SKM-1 (cell line): ENCODE measurements at regions not wholly inside any gene's neighbourhood (a gene's known extent, or its start where the extent isn't known, plus 50 kb on each side); places are given as distances from the start of the nearest gene placed in this dataset.

ENCODE experiments used
- DNase-seq: peaks from one replicate; lab custom pipeline; 2025; ENCODE audit not compliant: unreplicated experiment; lab: John Stamatoyannopoulos, UW

DNA sequence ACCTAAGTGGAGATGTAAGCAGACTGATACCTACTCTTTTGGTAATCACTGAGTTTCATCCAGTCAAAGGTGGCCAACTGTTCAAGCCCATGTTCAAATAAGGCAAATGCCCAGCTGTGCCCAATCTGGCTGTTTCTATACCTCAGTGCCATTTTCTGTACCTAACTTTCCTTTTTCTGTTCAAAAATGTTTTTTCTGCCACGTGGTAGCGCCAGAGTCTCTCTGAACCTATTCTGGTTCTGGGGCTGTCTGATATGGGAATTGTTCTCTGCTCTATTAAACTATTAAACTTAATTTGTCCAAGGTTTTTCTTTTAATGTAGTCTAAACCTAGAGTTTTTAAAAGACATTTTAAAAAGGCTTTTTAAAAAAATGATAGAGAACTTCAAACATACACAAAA lies 391.2 kb downstream of the NOVA1 start:
- no peak for DNase-seq

DNA sequence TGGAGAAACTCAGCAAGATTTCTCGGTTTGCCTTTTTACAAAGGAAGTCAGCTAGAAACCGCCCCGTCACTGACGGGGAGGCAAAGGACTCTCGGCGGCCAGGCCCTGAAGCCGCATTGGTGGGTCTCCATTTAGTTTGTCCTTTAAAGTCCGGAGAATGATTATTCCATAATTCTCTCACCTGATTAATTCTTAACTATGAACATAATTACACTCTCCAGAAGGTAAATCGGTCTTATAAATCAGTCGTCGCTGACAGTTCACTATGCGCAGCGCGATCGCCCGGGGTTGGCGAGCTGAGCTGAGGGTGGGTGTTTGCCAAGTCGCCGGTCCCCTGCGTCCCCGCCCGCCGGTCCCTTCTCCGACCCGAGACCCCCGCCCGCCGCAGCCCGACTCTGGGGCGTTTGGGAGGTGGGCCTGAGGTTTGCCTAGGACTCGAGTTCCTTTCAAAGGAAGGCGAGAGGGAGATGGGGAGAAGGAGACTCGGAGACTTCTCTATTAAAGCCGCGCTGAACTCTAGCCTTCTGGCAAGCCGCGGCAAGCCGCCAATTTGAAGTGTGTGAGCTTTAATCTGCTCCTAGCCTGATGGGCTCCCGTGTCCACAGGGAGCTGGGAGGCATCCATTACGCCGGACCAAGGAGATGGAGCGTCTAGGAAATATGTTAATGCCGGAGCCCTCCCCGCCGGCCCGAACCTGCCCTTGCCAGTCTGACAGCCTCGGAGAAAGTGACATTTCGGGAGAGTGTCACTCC lies 392.9 kb downstream of the NOVA1 start:
- no peak for DNase-seq

DNA sequence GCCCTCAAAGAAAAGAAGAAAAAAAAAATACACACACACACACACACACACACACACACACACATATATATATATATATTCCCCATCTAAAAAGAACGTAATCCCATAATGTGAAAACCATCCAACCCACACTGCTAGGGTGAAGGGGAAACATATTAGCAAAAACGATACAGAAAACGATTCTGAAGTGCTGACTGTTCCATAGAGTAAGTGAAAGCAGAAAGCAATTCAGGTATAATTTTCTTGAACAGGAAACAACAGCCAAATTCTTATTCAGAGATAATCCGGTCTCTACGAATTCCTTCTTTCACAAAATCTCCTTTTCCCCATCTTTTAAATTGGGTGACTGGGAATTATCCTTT lies 393.5 kb downstream of the NOVA1 start:
- no peak for DNase-seq

DNA sequence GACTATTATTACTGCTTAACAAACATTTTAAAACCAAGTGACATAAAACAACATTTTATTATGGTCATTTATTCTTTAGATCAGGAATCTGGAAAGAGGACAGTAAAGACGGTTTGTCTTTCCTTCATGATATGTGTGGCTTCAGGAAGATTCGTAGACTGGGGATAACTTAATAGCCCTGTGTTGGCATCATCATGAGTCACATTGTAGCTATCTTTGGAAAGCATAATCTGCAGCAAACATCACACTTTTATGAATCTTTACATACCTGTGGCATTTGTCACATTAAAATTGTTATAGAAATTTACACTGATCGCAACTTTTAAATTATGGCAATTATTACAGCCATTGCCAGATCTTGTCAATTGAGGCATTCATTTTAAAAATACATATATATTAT lies 397.1 kb downstream of the NOVA1 start:
- DNase-seq: no peak

DNA sequence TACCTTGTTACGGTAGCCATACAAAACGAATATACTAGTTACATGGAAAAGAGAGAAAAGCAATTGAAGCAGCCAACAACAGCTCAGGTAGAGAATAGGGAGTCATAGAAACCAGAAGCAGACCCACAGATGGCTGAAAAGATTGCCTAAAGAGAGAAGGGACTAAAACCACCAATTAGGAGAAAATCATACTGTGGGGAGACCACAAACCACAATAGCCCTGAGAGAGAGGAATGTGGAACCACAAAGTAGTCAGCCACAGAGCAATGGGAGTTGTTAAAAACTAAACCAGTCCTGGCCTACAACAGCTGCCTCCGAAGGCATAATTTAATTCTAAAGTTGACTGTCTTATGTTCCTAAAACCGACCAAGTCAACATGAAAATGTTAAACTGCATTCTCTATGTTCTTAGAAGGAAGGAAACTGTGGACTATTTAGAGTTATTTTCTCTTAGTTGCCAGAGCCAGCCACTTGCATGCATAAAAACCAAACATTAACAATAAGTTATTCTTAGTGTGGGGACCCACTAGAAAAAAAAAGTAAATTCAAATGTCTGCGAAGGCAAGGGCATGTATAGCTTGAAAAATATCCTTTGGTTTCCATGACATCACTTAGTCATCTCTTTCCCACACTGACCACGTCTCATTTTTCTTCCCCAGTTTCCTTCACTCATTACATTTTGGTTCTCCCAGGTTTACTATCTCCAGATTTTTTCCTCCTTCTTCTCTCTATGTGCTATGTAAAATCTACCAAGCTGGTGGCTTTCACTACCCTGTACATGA lies 398.1 kb downstream of the NOVA1 start:
- no peak for DNase-seq

DNA sequence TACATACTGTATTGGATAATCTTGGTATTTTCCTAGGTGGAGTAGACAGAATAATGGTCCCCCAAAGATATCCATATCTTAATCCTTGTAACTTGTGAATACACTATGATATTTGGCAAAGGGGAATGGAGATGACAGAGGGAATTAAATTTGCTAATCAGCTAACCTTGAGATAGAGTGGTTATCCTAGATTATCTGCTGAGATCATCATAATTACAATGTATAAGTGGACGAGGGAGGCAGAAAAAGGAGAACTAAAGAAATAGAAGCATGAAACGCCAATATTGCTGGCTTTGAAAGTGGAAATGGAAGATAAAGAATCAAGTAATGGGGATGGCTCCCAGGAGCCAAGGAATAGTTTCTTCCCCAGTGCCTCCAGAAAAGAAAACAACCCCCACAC lies 398.7 kb downstream of the NOVA1 start:
- no peak for DNase-seq

DNA sequence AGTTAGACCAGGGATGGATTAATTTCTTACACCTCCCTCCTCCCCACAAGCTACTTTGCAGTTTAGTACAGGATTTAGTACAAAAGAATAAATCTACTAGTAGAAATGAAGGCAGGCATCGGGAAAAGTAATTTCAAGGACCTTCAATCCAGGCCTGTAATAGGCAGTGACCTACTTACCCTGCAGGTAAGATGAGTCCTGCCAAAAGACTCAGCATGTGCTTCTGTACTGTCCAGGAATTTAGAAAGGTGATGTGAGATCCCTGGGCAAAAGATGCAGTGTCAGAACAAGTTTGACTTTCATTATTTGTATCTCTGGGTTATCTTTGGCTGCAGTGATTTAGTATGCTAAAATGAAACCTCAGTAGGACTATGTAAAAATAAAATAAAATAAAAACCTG lies 403.0 kb downstream of the NOVA1 start:
- DNase-seq: no peak

DNA sequence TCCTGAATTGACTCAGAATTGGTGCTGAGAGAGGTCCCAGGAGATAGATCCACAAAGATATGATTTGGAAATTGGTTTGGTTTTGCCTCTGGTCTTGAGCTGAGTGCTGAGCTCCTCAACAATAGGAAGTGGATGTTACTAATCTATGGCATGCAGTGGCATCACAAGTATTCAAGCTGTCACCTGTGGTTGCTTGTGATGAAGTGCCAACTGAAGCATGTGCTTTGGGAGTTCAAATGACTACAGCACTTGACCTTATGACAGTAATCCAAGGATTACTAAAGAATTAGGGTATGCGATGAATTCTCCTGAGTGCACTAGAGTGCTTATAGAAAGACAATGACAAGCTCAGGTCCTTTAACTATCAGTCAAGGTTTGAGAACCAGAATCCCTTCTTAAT lies 406.2 kb downstream of the NOVA1 start:
- no peak for DNase-seq

DNA sequence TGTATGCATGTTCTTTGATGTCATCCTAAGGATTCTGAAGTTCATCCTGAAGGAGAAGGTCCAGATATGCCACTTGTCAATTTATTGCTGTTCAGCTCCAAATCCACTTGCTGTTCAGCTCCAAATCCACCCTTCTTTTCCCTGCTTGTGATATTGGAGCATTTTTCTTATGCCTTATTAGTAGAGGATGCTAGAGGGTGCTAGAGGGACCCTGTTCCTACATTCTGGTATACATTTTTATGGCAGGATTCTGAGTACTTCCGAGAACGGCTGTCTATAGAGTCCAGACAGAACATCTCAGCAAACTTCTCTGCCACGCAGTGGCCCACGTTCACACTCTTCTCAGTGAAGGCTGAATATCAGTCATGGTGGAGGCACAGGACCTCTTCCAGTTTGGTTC lies 406.7 kb downstream of the NOVA1 start:
- DNase-seq: no peak

DNA sequence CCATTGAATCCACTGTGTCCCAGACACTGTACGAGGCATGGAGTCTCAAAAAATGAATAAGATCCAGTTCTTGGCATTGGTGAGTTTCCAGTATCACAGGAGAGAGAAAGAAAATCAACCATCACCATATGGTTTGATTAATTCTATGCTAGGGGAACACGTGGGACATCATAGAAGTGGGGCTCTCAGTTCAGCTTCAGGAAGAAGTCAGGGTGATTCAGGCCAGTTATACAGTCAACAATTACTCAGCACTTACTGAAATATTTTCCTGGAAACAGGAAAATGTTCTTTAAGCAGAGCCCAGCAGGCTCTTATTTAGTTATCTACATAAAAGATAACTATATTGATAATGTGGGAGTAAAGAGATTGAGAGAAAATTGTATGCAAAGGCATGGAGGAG lies 407.2 kb downstream of the NOVA1 start:
- DNase-seq: no peak

DNA sequence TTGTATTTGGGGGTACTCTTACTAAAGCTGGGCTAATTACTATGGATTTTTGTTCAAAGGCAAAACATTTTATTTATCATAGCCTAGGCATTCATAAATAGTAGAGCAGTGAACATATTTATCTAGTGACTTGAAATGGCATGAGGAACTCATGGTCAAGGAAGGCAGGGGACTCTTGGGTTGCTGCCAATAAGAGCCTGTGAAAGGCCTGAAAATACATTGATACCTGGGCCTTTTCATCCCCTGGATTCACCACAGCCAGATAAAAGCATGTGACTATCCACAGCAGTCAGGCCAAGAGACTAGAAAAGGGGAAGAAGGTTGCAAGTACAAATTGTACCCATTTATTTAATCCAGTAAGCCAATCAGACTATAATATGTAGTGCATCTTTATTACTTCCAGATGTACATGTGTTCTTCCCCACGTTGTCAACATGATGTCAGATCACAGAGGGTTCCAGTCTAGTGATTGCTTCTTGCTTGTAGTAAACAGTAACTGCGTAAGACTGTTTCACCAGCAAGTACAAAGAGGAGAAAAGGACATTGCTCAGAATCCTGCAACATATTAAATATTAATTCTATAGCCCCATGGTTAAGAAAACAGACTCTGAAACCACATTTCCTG lies 409.7 kb downstream of the NOVA1 start:
- DNase-seq: no peak

DNA sequence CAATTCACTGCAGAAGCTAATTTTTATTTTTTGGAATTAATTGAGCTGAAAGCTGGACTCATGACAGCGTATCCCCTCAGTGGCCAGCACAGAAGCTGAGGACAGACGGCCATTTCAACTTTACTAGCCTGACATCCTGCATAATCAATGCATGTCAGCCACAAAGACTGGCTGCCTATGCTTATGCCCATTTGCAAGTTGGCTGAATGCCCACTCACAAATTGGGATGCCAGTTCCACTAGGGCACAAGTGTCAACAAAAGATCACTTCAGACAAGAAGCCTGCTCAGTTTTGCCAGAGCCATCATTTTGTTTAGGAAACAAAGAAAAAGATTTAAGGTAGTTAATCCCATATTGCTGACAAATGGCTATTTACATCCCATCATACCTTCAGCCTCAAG lies 417.6 kb downstream of the NOVA1 start:
- DNase-seq: no peak

DNA sequence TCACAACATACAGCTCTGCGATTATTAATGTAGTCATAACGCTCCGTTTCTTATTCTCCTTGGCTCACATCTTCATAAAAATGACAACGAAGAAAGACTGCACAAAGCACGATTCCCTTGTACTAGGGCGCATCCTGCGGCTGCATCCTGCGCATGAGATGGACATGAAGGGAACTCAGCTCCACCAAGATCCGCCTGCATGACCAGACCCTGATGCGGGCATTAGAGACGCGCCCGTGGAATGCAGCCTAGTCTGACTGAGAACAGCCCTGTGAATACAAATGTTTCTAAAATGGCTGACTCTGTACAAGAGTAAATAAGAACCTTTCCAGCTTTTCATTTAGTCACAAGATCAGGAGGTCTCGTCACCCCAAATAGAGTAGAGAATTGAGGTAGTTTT lies 422.2 kb downstream of the NOVA1 start:
- no peak for DNase-seq

DNA sequence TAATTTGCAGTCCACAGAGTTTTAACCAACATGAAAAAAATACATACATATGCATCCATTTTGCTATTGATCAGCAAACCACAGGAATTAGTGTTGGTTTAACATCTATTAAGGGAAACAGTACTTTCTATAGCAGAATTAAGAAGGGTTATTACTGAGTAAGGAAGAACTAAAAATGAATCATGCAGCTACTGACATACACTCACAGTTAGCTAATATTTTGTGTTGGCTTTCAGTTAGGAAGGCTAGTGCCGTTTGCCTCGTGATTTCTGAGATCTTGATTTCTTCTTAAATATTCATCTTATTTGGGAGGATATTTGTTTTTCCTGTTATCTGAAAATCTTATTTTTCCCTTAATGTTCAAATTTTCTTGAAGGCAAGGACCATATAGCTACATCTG lies 423.4 kb downstream of the NOVA1 start:
- DNase-seq: no peak

DNA sequence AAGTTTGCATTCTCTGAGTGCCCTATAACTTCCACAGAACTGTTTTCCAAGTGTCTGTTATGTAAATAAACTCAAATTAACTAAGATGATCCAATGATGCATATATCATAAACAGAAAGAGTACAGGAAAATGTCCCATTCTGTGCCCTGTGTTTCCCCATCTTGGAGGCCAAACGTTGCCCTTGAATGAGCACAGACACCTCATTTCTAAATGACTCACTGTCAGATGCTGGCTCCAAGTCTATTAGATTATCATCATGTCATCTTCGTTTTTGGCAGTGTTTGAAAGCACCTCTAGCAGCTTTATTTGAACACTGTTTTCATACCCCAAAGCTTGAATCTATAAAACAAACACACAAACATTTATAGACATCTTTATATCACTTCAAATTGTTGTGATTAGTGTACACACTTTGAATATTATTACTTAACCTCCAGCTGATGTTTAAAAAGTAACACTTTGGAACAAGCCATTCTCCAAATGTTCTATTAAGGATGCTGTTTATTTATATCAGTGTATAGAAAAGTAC lies 424.2 kb downstream of the NOVA1 start:
- DNase-seq: no peak

DNA sequence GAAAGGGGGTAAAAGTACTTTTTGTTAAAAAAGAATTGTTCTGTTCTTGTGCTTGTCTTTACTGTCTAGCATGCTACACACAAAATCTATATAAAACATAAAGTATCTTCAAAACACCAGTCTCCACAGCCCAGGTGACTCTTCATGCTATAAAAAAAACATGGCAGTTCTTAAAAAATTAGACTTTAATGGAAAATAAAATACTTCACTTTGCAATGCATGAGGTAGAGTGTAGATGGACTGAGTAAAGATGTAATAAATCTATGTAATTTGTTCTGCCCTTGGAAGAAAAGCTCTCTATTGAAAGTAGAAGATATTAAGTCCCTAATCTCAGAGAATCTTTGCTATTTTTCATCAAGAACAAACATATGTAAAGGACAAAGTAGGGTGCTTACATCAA lies 425.4 kb downstream of the NOVA1 start:
- DNase-seq: no peak

DNA sequence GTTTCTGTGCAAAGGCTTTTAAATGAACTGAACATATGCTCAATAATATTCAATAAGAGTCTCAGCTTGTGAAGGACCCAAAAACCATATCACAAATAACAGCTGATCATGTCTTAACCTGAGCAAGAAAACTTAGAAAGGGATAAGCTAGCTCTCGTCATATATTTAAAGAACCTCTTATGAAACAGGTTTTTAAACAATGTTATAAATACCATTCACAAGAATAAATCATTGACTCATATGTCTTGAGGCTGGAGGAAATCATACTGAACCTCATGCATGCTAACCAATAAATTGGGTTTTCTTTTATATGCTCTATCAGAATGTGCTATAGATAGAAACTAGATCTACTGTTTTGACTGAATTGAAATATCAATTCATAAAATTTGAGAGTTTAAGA lies 426.9 kb downstream of the NOVA1 start:
- no peak for DNase-seq

DNA sequence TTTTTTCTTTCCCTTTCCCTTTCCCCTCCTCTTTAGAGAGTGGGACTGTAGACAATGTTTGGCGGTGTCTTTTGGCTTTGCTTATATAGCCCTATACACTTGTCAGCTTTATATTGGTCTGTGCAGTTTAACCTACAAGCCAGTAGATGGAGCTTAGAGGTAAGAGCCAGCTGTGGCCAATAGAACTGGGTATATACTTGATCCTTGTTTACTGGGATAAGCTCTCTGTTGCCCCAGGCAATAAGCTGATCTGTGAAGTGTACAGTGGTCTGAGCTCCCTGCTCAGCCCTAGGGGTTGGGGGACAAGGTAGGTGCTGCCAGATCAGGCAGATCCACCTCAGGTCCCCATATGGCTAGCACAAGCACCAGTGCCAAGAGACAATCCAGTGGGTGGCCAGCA lies 434.1 kb downstream of the NOVA1 start:
- no peak for DNase-seq

DNA sequence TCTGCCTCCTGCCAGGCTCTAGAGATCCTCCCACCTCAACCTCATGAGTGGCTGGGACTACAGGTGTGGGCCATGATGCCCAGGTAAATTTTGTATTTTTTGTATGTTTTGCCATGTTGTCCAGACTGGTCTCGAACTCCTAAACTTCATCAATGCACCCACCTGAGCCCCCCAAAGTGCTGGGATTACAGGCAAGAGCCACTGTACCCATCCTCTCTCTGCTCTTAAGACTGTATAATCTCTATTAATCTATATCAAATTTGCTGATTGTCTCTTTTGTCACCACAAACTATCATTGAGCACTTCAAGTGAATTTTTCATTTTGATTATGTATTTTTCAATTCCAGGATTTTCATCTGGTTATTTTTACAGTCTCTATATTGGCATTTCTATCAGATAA lies 440.3 kb downstream of the NOVA1 start:
- DNase-seq: no peak

DNA sequence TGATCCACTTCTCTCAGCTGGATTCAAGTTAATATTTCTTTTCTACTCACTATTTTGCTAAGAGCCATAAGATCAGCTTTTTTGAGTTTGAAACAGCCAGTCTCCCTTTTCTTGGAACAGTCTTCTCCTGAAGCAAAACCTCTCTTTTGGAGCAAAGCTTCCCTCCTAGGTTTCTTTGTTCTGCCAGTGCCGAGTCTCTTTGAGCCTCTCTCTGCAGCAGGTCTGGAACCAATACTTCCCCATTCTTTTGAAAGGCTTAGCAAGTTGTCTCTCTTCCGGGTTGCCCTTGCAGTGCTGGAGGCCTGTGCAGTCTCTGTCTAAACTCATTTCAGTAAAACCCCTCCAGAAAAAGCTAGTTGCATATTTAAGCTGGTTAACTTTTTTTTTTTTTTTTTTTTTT lies 454.8 kb downstream of the NOVA1 start:
- no peak for DNase-seq

DNA sequence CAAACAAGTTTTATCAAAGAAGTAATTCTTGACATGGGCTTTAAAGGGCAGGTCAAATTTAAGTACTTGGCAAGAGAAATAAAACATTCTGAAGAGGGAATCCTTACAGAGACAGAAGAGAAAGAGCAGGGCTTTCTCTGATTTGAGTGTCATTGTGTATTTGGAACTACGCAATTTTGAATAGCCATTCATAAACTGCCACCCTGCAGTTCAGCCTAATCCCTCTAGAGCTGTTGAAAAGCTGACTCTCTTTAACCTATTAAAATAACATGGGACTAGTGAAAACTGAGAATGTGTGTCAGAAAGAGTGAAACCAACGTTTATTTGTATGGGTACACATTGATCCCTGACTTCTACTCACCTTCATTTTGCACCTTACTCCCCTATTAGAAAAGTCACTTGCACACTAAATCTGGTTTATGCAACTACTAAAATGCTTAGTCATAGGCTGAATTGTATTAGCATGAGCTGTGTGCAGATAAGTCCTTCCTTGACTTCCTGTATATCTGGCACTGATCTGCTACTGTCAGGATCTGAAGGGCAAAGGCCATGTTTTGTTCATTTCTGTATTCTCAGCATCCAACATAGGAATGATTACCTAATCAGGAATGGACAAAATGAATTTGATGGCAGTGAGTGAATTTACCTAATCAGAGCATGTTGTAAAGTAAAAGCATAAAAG lies 458.9 kb downstream of the NOVA1 start:
- DNase-seq: no peak

DNA sequence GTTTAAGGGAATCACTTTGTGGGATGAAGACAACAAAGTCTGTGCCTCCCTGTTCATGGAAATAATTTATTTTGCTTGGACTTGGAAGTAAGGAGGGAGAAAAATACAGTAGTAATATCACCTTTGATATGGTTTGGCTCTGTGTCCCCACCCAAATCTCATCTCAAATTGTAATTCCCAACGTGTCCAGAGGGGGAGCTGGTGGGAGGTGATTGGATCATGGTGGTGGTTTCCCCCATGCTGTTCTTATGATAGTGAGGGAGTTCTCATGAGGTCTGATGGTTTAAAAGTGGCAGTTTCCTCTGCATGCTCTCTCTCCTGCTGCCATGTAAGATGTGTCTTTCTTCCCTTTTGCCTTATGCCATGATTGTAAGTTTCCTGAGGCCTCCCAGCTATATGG lies 460.7 kb downstream of the NOVA1 start:
- no peak for DNase-seq
